ENCODE measurements at regions not wholly inside any gene's neighbourhood (a gene's known extent, or its start where the extent isn't known, plus 50 kb on each side); places are given as distances from the start of the nearest gene placed in this dataset.

DNA sequence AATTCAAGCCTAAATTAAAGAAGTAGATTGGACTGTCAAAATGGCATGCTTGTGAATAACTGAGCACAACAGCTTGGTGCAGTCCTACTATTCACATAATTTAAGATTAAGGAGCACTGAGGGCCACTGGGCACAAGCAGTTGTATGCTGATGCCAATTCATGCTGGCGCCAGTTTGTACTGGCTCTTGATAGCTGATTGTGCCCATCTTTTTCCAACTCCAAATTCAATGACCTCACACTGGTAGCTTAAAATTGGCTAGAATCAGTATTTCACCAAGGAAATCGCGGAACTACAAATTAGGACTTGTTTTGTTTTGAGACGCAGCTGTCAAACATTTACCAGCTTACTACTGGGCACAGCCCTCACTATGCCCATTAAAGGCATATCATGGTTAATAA, 969.2 kb downstream of the JRKL start:
- Histone ChIP-seq H3K27ac (ENCODE audit: extremely low read depth, low read depth, low read length) (no peak overlapping the region), H3K27me3 (ENCODE audit: control insufficient read depth in 2 of 2, insufficient read depth in 2 of 2, low read length in 2 of 2) (no peaks in the 10 kb centered on the region), H3K79me2 (ENCODE audit: control insufficient read depth, insufficient read depth, low read length) (no peaks in the 10 kb centered on the region), H3K9ac (ENCODE audit: insufficient read depth in 1 of 2, low read depth in 2 of 2, low read length in 2 of 2) (no peak overlapping the region), H3K9me3 (replicated peaks; ENCODE audit: control insufficient read depth, insufficient read depth, low read depth, low read length) (no peaks in the 10 kb centered on the region), H3K4me1 (replicated peaks in 1 of 2; ENCODE audit: control insufficient read depth in 2 of 2, insufficient read depth in 2 of 2, low read length in 2 of 2) (no peaks in the 10 kb centered on the region), H3K36me3 (ENCODE audit: control insufficient read depth, insufficient read depth, low read length) (no peaks in the 10 kb centered on the region), H3K4me3 (no peak overlapping the region), H2AFZ (ENCODE audit: low read depth, low read length) (no peak overlapping the region), H4K20me1 (replicated peaks; ENCODE audit: control insufficient read depth, insufficient read depth, low read length) (no peaks in the 10 kb centered on the region), H3K4me2 (ENCODE audit: insufficient read depth, low read length) (no peak overlapping the region), H3K9me1 (ENCODE audit: control insufficient read depth, insufficient read depth, low read length) (no peaks in the 10 kb centered on the region)
- ATAC-seq (no peak), FAIRE-seq (no peak), DNase-seq (ENCODE audit: extremely low read depth in 1 of 4, low spot score in 3 of 4) (no peak)
- WGBS (ENCODE audit: insufficient coverage, low coverage, missing lambda C conversion rate), result 2% methylated on average over 4 of the region's 4 CpGs
- ChIA-PET POLR2A (no interaction called here), CTCF (ENCODE audit: low intra/inter-chr PET ratio) (no interaction called here)
- intact Hi-C loops (cut with micrococcal nuclease), result no loop called here
- no peak for TF ChIP-seq RBM34 (IDR thresholded peaks at IDR 0.05; ENCODE audit: borderline replicate concordance, insufficient read depth, low read length)
- TF ChIP-seq MAFF (IDR thresholded peaks at IDR 0.05; ENCODE audit: low read length), result no peak
- TF ChIP-seq C11orf30 (IDR thresholded peaks at IDR 0.05; ENCODE audit: low read depth), result no peak
- TF ChIP-seq, protein P1, sequence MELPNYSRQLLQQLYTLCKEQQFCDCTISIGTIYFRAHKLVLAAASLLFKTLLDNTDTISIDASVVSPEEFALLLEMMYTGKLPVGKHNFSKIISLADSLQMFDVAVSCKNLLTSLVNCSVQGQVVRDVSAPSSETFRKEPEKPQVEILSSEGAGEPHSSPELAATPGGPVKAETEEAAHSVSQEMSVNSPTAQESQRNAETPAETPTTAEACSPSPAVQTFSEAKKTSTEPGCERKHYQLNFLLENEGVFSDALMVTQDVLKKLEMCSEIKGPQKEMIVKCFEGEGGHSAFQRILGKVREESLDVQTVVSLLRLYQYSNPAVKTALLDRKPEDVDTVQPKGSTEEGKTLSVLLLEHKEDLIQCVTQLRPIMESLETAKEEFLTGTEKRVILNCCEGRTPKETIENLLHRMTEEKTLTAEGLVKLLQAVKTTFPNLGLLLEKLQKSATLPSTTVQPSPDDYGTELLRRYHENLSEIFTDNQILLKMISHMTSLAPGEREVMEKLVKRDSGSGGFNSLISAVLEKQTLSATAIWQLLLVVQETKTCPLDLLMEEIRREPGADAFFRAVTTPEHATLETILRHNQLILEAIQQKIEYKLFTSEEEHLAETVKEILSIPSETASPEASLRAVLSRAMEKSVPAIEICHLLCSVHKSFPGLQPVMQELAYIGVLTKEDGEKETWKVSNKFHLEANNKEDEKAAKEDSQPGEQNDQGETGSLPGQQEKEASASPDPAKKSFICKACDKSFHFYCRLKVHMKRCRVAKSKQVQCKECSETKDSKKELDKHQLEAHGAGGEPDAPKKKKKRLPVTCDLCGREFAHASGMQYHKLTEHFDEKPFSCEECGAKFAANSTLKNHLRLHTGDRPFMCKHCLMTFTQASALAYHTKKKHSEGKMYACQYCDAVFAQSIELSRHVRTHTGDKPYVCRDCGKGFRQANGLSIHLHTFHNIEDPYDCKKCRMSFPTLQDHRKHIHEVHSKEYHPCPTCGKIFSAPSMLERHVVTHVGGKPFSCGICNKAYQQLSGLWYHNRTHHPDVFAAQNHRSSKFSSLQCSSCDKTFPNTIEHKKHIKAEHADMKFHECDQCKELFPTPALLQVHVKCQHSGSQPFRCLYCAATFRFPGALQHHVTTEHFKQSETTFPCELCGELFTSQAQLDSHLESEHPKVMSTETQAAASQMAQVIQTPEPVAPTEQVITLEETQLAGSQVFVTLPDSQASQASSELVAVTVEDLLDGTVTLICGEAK (IDR thresholded peaks at IDR 0.05), result no peak
- TF ChIP-seq, protein P1 (CRISPR knock-in tag; IDR thresholded peaks at IDR 0.05), result no peak
- TF ChIP-seq ZNF584 (CRISPR knock-in tag; IDR thresholded peaks at IDR 0.05; ENCODE audit: low read depth), result no peak
- no peak for TF ChIP-seq GABPB2 (CRISPR knock-in tag; conservative IDR thresholded peaks at IDR 0.05)
- BruUV-seq (replicated peaks), result no TSS peak
- in situ Hi-C loops (cut with MboI), result no loop called here

All from K562 (cell line).